Cardiac fibroblast (primary cell): ENCODE measurements at regions not wholly inside any gene's neighbourhood (a gene's known extent, or its start where the extent isn't known, plus 50 kb on each side); places are given as distances from the start of the nearest gene placed in this dataset.
"Not testable (repeated sequence)": the region's sequence is repeated elsewhere in the genome, so short reads cannot be mapped to it uniquely, and the experiment has no call there.

Source experiments
- DNase-seq, 2 donors: peaks; one replicate each; pipeline versions ENCODE4 v3.0.0 to v3.0.0-alpha.2; 2010; ENCODE audit warnings: low read depth in 2 of 2
- H3K4me3 ChIP-seq, 2 donors: replicated peaks in 1 of 2; 1 replicate in 1 of 2; 2 replicates in 1 of 2; pipeline ENCODE4 v1.5.1; 2011; ENCODE audit warnings: low read depth in 2 of 2, low read length in 2 of 2, mild to moderate bottlenecking in 2 of 2, moderate library complexity in 1 of 2
- TF ChIP-seq, protein P1 (sequence below): IDR thresholded peaks from one replicate; pipeline ENCODE4 v1.5.1; 2011; ENCODE audit warnings: low read depth, mild to moderate bottlenecking, low read length, inconsistent platforms

DNA sequence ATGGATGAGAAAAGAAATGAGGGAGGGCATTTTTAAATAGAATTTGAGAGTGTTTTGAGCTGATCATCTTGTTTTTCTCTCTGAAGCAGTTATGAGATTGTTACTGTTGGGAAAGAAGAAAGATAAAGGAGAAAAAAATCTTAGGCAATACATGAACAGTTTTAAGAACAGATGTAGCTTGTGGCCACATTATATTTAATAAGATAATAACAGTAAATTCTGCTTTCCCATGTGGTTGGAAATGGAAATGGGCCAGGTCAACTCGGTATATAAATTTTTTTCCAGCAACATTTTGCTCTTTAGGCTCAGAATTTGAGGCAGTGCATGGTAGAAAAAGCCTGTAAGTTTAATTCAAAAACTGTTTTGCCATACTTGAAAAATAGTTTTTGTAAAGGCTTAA lies 118.7 kb downstream of the POSTN start:
- H3K4me3 ChIP-seq = no peak overlapping the region
- TF ChIP-seq, protein P1, sequence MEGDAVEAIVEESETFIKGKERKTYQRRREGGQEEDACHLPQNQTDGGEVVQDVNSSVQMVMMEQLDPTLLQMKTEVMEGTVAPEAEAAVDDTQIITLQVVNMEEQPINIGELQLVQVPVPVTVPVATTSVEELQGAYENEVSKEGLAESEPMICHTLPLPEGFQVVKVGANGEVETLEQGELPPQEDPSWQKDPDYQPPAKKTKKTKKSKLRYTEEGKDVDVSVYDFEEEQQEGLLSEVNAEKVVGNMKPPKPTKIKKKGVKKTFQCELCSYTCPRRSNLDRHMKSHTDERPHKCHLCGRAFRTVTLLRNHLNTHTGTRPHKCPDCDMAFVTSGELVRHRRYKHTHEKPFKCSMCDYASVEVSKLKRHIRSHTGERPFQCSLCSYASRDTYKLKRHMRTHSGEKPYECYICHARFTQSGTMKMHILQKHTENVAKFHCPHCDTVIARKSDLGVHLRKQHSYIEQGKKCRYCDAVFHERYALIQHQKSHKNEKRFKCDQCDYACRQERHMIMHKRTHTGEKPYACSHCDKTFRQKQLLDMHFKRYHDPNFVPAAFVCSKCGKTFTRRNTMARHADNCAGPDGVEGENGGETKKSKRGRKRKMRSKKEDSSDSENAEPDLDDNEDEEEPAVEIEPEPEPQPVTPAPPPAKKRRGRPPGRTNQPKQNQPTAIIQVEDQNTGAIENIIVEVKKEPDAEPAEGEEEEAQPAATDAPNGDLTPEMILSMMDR = no peak
- peak in 1 of 2 donors; percentile 44 for DNase-seq

DNA sequence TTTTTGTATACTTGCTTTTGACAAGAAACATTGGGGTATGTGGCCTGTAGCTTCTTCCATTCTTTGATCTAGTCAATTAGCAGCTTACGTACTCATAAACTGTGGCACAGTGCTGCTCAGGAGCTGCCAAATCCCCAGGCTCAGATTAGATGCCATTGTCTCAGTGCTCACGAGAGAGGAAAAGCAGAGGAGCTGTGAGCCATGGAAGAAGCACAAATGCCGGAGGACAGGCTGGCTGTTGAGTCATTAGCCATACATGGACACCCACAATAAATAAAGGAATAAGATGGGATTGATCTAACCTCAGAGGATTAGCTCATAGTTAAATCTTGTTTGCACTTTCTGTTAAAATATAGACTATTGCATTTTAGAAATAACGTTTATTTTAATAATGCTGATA lies 121.7 kb downstream of the POSTN start:
- TF ChIP-seq, protein P1 = no peak
- no peak overlapping the region for H3K4me3 ChIP-seq
- DNase-seq = peak in 1 of 2 donors; percentile 51

DNA sequence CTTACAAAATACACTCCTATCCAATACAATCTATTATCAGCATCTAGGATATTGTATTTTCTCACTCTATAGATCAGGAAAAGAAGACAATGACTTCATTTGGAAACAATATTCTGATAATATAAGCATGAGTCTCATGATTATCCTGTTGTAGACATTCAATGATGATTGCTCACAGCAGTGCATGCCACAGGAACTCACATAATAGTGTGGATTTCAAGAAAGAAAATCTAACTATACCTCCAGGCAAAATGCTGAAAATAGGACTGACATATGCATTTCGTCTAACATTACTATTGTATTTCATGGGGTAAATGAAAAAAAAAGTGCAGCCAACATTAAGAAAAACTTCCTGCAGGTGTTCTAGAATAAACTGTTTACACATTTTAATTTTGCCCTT lies 122.6 kb downstream of the POSTN start:
- peak in 1 of 2 donors; percentile 51 for DNase-seq
- no peak overlapping the region for H3K4me3 ChIP-seq
- TF ChIP-seq, protein P1 = no peak

DNA sequence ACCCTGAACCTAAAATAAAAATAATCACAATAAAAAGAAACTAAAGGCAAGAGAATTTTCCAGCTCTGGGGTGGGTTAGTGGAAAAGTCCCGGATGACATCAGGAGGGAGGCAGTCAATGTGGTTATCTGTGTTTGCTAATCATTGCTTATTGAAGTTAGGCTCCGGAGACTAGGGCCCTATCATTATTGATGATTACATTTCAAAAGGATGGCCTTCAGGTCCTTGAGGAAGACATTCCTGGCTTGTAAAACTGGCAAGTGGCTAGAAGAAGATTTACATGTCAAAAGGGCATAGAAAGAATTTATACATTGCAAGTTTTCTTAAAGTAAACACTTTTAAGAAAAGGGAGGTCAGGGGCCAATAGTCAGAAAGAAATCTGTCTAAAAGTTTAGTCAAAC lies 123.4 kb downstream of the POSTN start:
- H3K4me3 ChIP-seq = no peak overlapping the region
- TF ChIP-seq, protein P1 = no peak
- no peak for DNase-seq

DNA sequence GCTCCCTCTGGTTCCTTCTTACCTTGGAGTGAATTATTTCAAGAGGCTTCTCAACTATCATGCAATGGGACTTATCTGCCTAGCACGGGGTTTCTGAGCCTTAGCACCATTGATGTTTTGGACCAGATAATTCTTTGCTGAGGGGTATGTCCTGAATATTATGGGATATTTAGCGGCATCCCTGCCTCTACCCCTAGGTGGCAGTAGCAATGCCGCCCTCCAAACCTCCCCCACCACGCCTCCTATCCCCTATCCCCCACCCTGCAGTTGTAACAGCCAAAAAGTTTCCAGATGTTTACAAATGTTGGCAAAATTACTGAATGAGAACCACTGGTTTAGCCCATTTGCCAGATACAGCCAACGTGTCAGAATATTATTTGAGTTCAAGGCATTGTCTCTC lies 125.5 kb downstream of the POSTN start:
- H3K4me3 ChIP-seq = no peak overlapping the region
- TF ChIP-seq, protein P1 = peak; percentile 12
- no peak for DNase-seq

DNA sequence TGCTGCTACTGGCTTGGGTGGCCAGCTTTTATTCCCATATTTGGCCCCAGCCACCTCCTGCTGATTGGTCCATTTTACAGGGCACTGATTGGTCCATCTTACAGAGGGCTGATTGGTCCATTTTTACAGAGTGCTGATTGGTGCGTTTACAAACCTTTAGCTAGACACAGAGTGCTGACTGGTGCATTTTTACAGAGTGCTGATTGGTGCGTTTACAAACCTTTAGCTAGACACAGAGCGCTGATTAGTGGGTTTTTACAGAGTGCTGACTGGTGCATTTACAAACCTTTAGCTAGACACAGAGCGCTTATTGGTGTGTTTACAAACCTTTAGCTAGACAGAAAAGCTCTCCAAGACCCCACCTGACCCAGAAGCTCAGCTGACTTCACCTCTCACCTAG lies 126.3 kb downstream of the POSTN start:
- not testable (repeated sequence) for H3K4me3 ChIP-seq, DNase-seq

DNA sequence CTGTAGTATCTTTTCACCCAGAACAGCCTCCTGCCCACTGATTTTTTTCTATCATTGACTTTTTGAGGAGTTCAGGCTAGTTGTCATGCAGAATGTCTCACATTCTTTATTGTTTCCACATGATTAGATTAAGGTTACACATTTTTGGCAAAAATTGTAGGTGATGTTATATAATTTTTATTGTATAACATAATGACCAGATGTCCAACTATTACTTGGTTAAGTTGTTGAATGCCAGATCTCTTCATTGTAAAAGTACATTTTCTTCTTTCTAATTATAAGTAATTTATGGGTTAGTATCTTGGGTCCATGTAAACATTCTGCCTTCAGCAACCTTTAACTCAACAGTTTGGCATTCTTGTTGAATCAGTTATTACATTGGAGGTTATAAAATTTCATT lies 138.4 kb downstream of the POSTN start:
- no peak overlapping the region for H3K4me3 ChIP-seq
- no peak for DNase-seq
- TF ChIP-seq, protein P1 = no peak
